HG03442 (cell line): ENCODE measurements at regions not wholly inside any gene's neighbourhood (a gene's known extent, or its start where the extent isn't known, plus 50 kb on each side); places are given as distances from the start of the nearest gene placed in this dataset.

Experiments
- ATAC-seq: cut with Tn5 transposase; IDR thresholded peaks from one replicate; pipeline ENCODE4 v1.9.1; 2021; ENCODE audit warnings: mild to moderate bottlenecking, moderate library complexity; ENCODE audit not compliant: unreplicated experiment

DNA sequence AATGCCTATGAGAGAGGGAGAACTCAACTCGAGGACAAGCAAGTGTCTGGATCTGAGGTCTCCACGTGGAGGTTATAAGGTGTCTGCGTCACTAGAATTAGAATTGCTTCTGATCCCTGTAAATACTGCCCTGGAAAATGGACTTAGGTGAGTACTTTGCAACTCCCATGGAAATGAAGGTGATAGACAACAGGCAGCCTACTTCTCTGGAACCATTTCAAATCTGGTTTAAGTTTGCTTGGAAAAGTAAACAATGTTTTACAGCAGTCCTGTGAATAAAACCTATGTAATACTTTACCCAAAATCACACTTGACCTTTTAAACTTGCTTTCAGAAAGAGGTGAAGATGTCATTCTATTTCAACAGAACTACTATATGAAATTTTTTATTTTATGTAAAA, 70.1 kb upstream of the TENT5A start:
- ATAC-seq, result no peak

DNA sequence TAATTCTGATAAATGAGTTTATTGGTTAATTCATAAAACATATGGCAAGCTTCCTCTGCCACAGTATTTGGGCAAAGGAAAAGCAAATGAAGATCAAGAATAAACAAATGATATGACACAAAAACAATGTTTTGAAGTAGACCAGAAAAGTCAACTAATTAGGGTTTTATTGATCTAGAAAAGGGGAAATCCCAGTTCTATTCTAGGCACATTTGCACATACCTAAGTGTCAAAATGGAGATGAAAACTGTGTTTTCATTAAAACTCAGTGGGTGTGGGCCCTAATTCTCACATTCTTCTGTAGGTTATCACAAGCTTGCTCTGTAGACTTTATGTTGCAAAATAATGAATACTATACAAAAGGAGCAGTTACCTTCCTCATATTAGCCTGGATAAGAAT, 69.0 kb upstream of the TENT5A start:
- no peak for ATAC-seq

DNA sequence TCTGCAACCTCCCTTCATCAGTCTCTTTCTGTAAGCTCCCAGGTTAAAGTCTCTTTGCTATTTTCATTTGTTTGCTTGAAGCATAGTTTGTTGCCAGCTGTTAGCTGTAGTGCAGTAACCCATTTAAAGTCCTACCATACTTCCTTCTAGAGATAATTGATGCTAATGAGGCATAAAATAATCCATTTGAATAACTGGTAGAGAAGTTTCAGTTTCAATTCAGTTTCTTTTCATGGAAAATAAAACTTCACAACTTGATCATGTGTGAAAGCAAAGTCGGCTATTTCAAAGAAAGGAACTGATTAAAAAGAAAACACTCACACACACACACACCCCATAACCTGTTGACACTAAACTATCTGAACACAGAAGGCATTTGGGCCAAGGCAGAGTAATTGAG, 68.5 kb upstream of the TENT5A start:
- no peak for ATAC-seq

DNA sequence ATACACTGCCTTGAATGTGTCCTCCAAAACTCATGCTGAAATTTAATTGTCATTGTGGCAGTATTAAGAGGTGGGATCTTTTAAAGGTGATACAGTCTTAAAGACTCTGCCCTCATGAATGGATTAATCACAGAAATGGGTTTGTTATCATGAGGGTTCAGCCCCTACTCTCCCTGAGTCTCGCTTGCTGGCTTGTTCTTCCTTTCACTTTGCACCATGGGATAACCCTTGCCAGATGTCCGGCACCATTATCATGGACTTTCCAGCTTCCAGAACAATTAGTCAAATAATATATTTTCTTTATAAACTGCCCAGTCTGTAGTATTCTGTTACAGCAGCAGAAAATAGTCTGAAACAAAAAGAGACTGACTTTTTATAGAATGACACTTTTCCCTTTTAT, 67.9 kb upstream of the TENT5A start:
- no peak for ATAC-seq

DNA sequence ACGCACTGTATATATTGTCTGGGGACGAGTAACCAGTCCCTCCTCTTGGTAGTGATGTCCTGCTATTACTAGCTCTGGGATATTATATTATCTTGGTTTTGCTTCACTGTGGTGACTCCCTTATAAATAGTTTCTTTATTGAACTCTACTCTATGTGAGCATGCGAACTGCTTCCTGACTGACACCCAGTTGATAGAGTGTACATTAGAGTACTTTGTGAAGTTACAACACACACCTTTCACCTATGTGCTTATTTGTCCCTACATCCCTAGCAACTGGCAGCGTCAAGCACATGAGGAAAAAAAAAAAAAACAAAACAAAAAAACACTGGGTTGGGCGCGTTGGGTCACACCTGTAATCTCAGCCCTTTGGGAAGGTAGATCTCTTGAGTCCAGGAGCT, 67.3 kb upstream of the TENT5A start:
- no peak for ATAC-seq

DNA sequence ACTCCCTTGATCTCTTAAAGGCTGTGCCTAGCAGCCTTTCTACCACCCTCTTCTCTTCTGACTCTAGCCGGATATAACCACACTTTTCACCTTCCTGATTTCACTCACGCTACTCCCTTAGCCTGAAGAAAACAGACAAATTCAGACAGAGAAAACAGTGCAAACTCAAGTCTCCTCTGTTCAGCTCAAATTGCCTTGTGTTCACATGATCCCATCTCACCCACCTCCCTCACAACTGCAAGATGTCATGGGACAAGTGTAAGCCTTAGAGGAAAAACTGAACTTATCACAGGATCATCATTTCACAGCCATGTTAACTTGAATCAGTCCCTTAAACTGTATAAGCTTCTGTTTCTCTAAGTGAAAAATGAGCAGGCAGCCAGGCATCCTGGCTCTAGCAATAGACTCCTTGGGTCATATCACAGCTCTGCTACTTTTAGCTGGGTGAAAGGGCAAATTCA, 66.5 kb upstream of the TENT5A start:
- ATAC-seq, result peak; percentile 71

DNA sequence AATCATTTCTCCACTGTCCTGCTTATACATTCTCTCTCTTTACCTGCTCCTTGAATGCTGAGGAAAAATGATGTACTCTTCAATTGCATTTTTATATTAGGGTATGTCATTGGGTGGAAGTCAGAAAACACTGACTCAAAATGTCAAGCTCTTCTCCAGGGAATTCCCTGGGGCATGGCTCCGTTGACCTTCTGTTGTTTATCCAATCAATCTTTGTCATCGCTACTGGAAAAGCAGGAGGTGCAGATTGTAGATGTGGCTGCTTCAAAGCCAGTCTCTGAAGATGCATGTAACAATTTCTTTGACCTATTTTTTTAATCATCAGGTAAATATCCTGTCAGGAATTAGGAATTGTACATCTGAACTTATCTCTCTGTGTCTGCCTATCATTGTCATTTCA, 63.9 kb upstream of the TENT5A start:
- ATAC-seq, result no peak

DNA sequence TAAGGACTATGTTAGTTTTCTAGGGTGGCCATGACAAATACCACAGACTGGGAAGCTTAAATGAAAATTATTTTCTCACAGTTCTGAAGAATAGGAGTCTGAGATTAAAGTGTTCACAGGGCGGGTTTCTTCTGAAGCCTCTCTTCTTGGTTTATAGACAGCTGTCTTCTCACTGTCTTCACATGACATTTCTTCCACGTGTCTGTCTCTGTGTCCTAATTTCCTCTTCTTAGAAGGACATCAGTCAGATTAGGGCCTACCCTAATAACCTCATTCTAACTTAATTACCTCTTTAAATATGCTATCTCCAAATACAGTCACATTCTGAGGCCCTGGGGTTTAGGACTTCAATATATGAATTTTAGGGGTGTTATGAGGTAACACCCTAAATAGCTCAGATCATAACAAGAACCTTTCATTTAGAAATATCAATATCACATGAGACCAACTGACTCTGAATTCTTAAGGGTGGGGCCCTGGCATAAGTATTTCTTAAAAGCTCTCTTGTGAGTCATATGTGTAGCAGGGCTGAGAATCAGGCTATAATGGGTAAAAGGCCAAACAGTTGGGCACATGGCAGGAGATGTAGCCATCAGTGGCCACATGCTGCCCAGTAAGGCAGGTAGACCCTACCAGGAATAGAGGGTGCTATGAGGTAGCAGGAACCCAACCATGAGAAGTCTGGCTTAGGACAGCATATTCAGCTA, 62.0 kb upstream of the TENT5A start:
- ATAC-seq, result no peak

DNA sequence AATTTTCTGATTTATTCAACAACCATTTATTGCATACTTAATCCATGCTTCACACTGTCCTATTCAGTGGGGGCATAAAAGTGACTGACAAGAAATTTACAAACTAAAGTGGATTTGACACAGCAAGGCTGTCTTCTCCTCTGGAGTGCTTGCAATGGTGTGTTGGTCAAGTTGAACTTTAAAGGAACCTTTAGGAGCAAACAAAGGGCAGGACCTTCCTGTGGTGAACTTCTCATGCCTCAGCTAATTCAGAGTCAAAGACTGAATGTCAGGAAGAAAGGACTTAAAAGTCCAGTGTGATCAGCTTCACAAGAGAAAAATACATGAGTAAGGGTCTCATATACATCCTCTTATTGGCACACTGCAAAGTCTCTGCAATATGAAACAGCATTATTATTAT, 60.8 kb upstream of the TENT5A start:
- ATAC-seq, result no peak

DNA sequence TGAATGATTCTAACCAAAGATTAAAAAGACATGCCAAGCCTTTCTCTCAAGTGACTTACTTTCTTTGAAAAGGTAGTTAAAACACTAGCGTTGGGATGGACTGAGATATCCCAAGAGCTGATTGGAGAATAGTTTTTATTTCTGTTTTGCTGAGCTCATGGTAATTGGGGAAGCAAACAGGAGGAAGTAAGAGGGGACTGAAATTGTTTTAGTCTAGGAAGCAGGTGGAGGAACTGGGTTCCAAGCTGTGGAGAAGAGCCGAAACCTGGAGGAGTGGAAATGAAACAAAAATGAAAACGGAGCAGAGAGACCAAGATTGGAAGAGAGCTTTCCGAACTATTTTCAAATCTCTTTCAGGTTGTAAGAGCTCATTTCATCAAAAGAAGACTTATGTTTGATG, 59.9 kb upstream of the TENT5A start:
- ATAC-seq, result no peak

DNA sequence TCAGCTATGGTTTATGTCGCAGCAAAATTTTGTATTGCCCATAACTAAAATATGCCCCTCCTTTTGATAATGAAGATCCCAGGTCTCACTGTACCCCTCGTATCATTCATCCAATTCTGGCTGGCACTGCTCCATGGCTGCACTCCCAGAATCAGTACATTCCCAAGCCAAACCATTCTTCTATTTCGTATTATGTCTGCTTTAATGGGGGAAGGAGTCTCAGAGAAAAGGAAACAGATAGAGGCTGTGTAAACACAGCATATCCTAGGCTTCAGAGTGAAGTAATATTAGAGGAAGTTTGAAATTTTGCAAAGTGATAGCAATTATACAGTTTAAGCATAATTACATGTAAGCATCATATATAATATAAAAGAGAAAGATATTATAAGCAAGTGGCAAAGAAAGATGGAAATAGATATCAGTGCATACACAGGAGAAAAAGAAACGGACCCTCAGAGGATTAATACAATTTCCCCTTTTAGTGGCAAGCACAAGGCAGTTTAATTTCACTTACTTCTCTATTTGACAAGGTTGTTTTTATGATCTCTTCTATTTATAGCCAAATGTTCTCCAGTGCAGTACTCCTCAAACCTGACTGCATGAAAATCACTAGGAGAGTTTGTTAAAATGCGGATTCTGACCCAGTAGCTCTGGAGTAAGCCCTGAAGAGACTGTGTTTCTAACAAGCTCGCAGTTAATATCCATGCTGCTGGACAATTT, 56.5 kb upstream of the TENT5A start:
- ATAC-seq, result no peak

DNA sequence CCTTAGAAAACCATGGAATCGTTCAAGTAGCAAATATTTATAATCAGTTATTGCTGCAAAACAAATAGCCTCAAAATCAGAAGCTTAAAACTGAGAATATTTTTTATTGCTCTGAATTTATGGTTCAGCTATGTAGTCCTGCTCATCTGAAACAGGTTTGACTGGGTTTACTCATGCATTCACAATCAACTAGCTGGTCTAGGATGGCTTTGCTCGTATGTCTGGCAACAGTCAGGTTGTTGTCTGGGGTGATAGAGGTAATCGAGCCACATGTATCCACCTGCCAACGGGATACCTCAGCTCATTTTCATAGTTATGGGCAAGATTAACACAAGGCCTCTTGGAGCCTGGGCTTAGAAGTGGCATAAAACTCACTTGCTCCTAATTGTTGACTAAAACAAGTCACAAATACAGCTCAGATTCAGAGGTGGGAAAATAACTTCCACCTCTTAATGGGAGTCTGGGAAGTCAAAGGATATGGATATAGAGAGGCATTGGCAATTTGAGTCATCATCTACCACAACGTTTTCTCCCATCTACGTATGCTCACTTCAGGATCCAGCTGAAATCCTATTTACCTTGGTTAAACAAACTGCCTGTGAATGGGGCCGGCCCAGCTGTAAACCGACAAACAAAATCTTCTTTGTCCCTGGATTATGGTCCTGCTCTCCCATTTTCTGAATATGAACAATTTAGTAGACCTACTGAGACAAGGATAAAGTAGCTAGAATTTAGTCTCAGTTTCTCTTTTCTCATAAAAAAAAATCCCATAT, 54.5 kb upstream of the TENT5A start:
- ATAC-seq, result no peak

DNA sequence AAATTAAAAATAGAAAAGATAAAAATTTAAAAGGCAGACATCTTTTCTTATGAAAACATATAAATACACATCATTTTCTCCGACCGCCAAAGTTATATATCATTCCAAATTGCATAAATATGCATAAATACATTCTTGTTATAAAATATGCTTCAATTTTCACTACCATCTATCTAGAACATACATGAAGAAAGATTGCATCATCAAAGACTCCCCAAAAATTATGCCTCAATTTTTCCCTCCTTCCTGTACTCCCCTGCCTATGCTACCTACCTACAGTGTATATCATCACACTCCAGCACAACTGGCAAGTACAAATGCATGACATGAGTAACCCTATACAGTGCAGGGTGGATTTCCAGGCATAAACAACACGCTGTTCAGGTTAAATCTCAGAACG, 49.9 kb upstream of the TENT5A start:
- ATAC-seq, result no peak
